Adrenal gland (tissue), 9 donors: ENCODE measurements at regions not wholly inside any gene's neighbourhood (a gene's known extent, or its start where the extent isn't known, plus 50 kb on each side); places are given as distances from the start of the nearest gene placed in this dataset.

Experiments used
- DNase-seq, 7 donors: peaks; one replicate each; pipeline ENCODE4 v3.0.0-alpha.2; 2019 to 2020
- H3K27ac ChIP-seq, 5 donors: fragments of 200-600 bp; sonication (generic) in 4 of 5; 1 replicate in 3 of 5; 2 replicates in 2 of 5; pipeline versions ENCODE4 v1.5.1 to v1.8.0; 2016 to 2020; ENCODE audit warnings: mild to moderate bottlenecking in 1 of 5
- H3K27me3 ChIP-seq: fragments of 200-600 bp; 2 replicates; pipeline ENCODE4 v1.8.0; 2021
- H3K36me3 ChIP-seq, 2 donors: fragments of 200-600 bp; replicated peaks in 1 of 2; 1 replicate in 1 of 2; 2 replicates in 1 of 2; pipeline versions ENCODE4 v1.5.1 to v1.8.0; 2018 to 2022
- H3K4me1 ChIP-seq, 2 donors: fragments of 200-600 bp; replicated peaks in 1 of 2; 1 replicate in 1 of 2; 2 replicates in 1 of 2; pipeline versions ENCODE4 v1.5.1 to v1.8.0; 2018 to 2021
- H3K4me3 ChIP-seq, 4 donors: fragments of 200-600 bp; sonication (generic) in 3 of 4; one replicate each; pipeline ENCODE4 v1.5.1; 2016 to 2018
- H3K9me3 ChIP-seq, 3 donors: fragments of 200-600 bp; sonication (generic) in 1 of 3; replicated peaks in 1 of 3; 1 replicate in 2 of 3; 2 replicates in 1 of 3; pipeline versions ENCODE4 v1.5.1 to v1.8.0; 2016 to 2021
- POLR2A ChIP-seq, 2 donors: fragments of 450-650 bp; IDR thresholded peaks; one replicate each; pipeline ENCODE4 v1.6.1; 2017; ENCODE audit warnings: antibody characterized with exemption in 2 of 2, mild to moderate bottlenecking in 2 of 2, moderate library complexity in 1 of 2
- WGBS, 4 donors: extraction: QIAGEN DNeasy Blood & Tissue Kit in 2 of 4; methylation state at CpG; one replicate each; pipeline versions ENCODE4 v1.1.5 to v1.1.7; 2013 to 2017; 5-methylcytosine and 5-hydroxymethylcytosine counted together
- intact Hi-C, 2 donors: fragments of 100-400 bp; cut with DNase I; formaldehyde crosslinking; loops; one replicate each; pipeline versions ENCODE4 v1.14.1 to v1.15.0; 2022 to 2023
- TF ChIP-seq, protein P1 (sequence below), 6 experiments: fragments of 450-650 bp in 4 of 6; fragments of 200-600 bp in 2 of 6; sonication (generic) in 1 of 6; IDR thresholded peaks; 1 replicate in 5 of 6; 2 replicates in 1 of 6; pipeline versions ENCODE4 v1.5.1 to v1.8.0; 2016 to 2021; ENCODE audit warnings: antibody characterized with exemption in 6 of 6, mild to moderate bottlenecking in 2 of 6, moderate library complexity in 1 of 6
- donor health status: healthy with polysubstance abuse.
- donor health status: Bipolar disorder and iron deficiency.
- donor health status: DM: yes; HTN: yes; CAD: no.
- donor health status: DM: no; HTN: no; CAD: no.
- donor health status: DM: no; HTN: no; CAD: no.

DNA sequence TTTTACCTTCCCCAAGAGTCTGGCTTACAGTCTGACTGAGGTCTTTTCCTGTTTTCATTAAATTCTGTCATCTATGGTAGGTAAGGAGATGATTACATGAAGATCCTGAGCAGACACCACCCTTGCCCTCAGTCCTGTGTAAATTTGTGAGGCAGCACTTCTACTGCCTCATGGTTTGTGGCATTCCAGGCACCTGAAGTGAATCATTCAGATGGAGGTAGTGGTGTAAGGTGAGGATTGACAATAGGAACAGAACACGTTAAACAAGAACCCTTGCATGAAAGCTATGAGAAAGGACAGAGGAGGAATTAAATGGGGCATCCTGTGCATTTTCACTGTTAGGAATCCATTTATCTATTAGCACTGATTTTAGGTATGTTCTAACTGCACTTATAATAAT, 618.6 kb downstream of the TLL1 start:
- no peak for DNase-seq
- Histone ChIP-seq H3K4me1 (no peaks in the 10 kb centered on the region), H3K9me3 (peaks cover 0 to under 1% (median 0%) of the 10 kb centered on the region in 3 donors), H3K27me3 (no peaks in the 10 kb centered on the region), H3K27ac (no peak overlapping the region), H3K4me3 (no peak overlapping the region), H3K36me3 (no peaks in the 10 kb centered on the region)
- TF ChIP-seq, protein P1, sequence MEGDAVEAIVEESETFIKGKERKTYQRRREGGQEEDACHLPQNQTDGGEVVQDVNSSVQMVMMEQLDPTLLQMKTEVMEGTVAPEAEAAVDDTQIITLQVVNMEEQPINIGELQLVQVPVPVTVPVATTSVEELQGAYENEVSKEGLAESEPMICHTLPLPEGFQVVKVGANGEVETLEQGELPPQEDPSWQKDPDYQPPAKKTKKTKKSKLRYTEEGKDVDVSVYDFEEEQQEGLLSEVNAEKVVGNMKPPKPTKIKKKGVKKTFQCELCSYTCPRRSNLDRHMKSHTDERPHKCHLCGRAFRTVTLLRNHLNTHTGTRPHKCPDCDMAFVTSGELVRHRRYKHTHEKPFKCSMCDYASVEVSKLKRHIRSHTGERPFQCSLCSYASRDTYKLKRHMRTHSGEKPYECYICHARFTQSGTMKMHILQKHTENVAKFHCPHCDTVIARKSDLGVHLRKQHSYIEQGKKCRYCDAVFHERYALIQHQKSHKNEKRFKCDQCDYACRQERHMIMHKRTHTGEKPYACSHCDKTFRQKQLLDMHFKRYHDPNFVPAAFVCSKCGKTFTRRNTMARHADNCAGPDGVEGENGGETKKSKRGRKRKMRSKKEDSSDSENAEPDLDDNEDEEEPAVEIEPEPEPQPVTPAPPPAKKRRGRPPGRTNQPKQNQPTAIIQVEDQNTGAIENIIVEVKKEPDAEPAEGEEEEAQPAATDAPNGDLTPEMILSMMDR (IDR thresholded peaks at IDR 0.05) = no peak
- no peak for TF ChIP-seq POLR2A (IDR thresholded peaks at IDR 0.05)
- intact Hi-C loops = no loop called here
- WGBS, 4 donors = 54 to 73% (median 63%) methylated on average over 1 of the region's 1 CpG

DNA sequence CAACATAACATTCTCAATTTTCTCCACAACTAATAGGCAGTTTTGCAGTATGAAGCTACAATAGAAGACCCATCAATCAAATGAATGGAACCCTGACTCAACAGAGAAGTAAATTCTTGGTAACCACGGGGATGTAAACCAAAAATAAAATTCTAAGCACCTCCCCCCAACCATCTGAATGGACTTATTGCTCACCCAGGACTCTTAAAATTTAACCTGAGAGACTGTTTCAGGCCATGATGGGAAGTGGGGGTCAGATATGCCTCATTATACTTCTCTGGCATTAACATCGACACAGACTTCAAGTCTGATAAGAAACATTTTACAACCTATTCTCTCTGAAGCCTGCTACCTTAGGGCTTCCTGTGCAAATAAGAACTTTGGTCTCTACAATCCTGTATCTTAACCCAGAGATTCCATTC, 620.9 kb downstream of the TLL1 start:
- no peaks in the 10 kb centered on the region for H3K9me3 ChIP-seq
- no peaks in the 10 kb centered on the region for H3K27me3 ChIP-seq
- no peaks in the 10 kb centered on the region for H3K36me3 ChIP-seq
- intact Hi-C loops = no loop called here
- TF ChIP-seq POLR2A (IDR thresholded peaks at IDR 0.05) = no peak
- TF ChIP-seq, protein P1 (IDR thresholded peaks at IDR 0.05) = no peak
- H3K4me3 ChIP-seq = no peak overlapping the region
- no peak overlapping the region for H3K27ac ChIP-seq
- H3K4me1 ChIP-seq = no peaks in the 10 kb centered on the region
- 33 to 59% (median 55%) methylated on average over 2 of the region's 2 CpGs for WGBS, 4 donors
- DNase-seq = no peak

DNA sequence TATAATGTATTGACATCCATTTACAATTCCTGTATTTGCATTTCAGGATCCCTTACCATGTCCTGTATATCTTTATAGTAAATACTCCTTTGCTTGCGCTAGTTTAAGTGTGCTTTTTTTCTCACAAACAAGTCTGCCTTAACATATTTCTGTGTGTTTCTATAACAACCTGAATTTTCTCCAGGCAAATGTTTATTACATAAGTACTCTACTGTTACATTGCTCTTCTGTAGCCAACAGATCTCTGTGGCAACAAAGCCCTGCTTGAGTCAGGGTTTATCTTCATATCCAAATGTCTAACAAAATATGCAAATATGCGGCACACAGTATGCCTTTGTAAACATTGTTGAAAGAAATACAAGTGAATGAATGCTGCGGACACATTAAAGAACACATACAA, 625.5 kb downstream of the TLL1 start:
- DNase-seq = no peak
- Histone ChIP-seq H3K36me3 (no peaks in the 10 kb centered on the region), H3K27me3 (no peaks in the 10 kb centered on the region), H3K9me3 (no peaks in the 10 kb centered on the region), H3K4me1 (no peaks in the 10 kb centered on the region), H3K27ac (no peak overlapping the region), H3K4me3 (no peak overlapping the region)
- TF ChIP-seq, protein P1 (IDR thresholded peaks at IDR 0.05) = no peak
- no peak for TF ChIP-seq POLR2A (IDR thresholded peaks at IDR 0.05)
- intact Hi-C loops = no loop called here
- WGBS, 4 donors = 74 to 83% (median 78%) methylated on average over 3 of the region's 3 CpGs

DNA sequence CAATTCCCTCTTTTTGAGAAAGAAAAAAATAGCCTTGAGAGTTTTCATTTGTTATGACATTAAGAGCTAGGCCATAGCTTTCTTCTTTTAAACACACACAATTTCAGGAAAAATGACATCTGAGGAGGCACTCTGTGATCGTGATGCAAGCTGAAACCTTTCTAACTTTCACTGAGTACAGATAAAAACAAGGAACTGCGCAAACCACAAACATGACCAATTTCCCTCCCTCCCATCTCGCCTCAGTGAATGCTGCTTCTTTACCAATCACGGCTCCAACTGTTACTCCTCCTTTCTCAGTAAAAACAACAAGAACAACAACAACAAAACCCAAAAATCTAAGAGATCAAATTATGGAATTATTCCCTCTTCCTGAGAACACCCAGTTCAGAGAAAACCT, 626.8 kb downstream of the TLL1 start:
- H3K4me3 ChIP-seq = no peak overlapping the region
- TF ChIP-seq, protein P1 (IDR thresholded peaks at IDR 0.05) = no peak
- TF ChIP-seq POLR2A (IDR thresholded peaks at IDR 0.05) = no peak
- intact Hi-C loops = no loop called here
- H3K27me3 ChIP-seq = no peaks in the 10 kb centered on the region
- 32 to 73% (median 42%) methylated on average over 4 of the region's 4 CpGs for WGBS, 4 donors
- no peak for DNase-seq
- H3K4me1 ChIP-seq = no peaks in the 10 kb centered on the region
- H3K9me3 ChIP-seq = no peaks in the 10 kb centered on the region
- H3K36me3 ChIP-seq = no peaks in the 10 kb centered on the region
- no peak overlapping the region for H3K27ac ChIP-seq
